ENCODE measurements at regions not wholly inside any gene's neighbourhood (a gene's known extent, or its start where the extent isn't known, plus 50 kb on each side); places are given as distances from the start of the nearest gene placed in this dataset.

DNA sequence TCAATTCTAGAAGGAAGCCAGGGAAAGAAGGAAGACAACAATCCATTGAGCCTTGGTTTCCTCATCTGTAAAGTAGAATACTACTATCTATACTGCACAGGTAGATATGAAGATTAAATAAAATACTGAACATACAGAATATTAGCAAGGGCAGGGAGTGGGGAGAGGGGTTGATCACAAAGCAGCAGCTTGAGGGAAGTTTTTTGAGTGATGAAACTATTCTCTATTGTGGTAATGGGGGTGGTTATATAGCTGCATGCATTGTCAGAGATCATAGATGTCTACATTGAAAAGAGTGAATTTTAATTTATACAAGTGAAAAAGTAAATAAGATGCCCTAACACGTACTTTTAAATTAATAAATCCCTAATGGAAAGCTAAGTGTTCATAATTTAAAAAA, 242.6 kb upstream of the LRTM1 start:
- Histone ChIP-seq H3K4me2 (ENCODE audit: control insufficient read depth, insufficient read depth) (no peak overlapping the region), H3K27me3 (replicated peaks in 1 of 2; ENCODE audit: control insufficient read depth in 2 of 2, insufficient read depth in 2 of 2, low read length in 1 of 2) (0 out of 4 replicates have a peak, but pooled peaks cover 0 to 2% of the 10 kb centered on the region in 2 experiments), H3K4me3 (no peak overlapping the region), H3K79me2 (ENCODE audit: control insufficient read depth, insufficient read depth, low read length) (no peaks in the 10 kb centered on the region), H3K27ac (ENCODE audit: control insufficient read depth, insufficient read depth) (no peak overlapping the region), H3K36me3 (ENCODE audit: control insufficient read depth in 2 of 2, insufficient read depth in 2 of 2, low read length in 1 of 2) (no peaks in the 10 kb centered on the region), H3K9me3 (replicated peaks; ENCODE audit: control insufficient read depth, insufficient read depth, low read length) (no peaks in the 10 kb centered on the region; the same call in 2 of the 3 replicates), H3K4me1 (ENCODE audit: control insufficient read depth, insufficient read depth, low read length) (no peaks in the 10 kb centered on the region), H4K20me1 (ENCODE audit: control insufficient read depth, insufficient read depth) (no peaks in the 10 kb centered on the region), H2AFZ (ENCODE audit: control insufficient read depth, low read depth, low read length) (no peak overlapping the region), H3K9ac (ENCODE audit: control insufficient read depth, insufficient read depth, low read length) (no peak overlapping the region)
- 0% methylated on average over 1 of the region's 1 CpG for WGBS (ENCODE audit: insufficient coverage, insufficient replicate concordance, low lambda C conversion rate, missing lambda C conversion rate)
- DNase-seq (ENCODE audit: low read depth, low spot score), result no peak
- ATAC-seq, result no peak
- ChIA-PET SMC1A (ENCODE audit: uncharacterized antibody, unreplicated experiment) (no interaction called here), POLR2A (no interaction called here), RAD21 (ENCODE audit: unreplicated experiment) (no interaction called here), CTCF (interaction anchor here (1.9 kb wide), 1 partner anchor 11 kb away, joined by 8 read pairs; no protein-coding TSS in a partner anchor)
- in situ Hi-C loops (cut with MboI) (loop anchor here (10.0 kb wide), 1 partner anchor 316 kb away; no protein-coding TSS in a partner anchor), intact Hi-C loops (cut with micrococcal nuclease; ENCODE audit: unreplicated experiment) (no loop called here)
- no peak for TF ChIP-seq CEBPB (IDR thresholded peaks at IDR 0.05; ENCODE audit: borderline replicate concordance in 1 of 2, low read depth in 2 of 2, low read length in 2 of 2)
- no peak for TF ChIP-seq STAT1 (conservative IDR thresholded peaks at IDR 0.05)
- no peak for TF ChIP-seq RELA (IDR thresholded peaks at IDR 0.05; ENCODE audit: borderline replicate concordance, partially characterized antibody)
- no peak for TF ChIP-seq CBFB (IDR thresholded peaks at IDR 0.05; ENCODE audit: low read depth)
- TF ChIP-seq SMC3 (IDR thresholded peaks at IDR 0.05; ENCODE audit: borderline replicate concordance, low read length), result no peak
- TF ChIP-seq MTA2 (IDR thresholded peaks at IDR 0.05; ENCODE audit: low read depth), result no peak
- no peak for TF ChIP-seq EP300 (IDR thresholded peaks at IDR 0.05; ENCODE audit: borderline replicate concordance in 1 of 2, control insufficient read depth in 1 of 2, low read depth in 2 of 2, low read length in 2 of 2)
- BruUV-seq (replicated peaks), result no TSS peak
- no peak for FAIRE-seq

DNA sequence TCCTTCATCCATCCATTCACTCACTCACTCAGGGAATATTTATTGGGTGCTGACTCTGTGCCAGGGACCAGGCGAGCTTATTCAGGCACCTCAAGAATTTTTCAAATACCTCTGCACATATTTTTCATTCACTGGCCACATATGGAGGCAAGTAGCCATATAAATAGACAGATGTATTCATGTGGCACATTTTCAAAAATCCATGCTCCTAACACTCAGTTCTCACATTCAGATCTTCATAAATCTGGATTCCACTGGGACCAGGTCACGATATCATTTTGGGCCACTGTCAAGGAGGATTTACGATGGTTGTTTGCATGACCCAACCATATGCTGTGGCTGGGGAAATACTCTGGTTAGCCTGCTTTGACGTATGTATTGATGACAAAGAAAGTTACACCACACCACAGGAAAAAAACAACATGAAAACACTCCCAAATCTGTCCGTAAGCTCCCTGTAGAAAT, 241.8 kb upstream of the LRTM1 start:
- no peaks in the 10 kb centered on the region for H3K79me2 ChIP-seq (ENCODE audit: control insufficient read depth, insufficient read depth, low read length)
- FAIRE-seq (no peak), DNase-seq (ENCODE audit: low read depth, low spot score) (no peak), ATAC-seq (no peak)
- 38% methylated on average over 5 of the region's 5 CpGs for WGBS (ENCODE audit: insufficient coverage, insufficient replicate concordance, low lambda C conversion rate, missing lambda C conversion rate)
- H3K27me3 ChIP-seq (replicated peaks in 1 of 2; ENCODE audit: control insufficient read depth in 2 of 2, insufficient read depth in 2 of 2, low read length in 1 of 2), result no peaks in the 10 kb centered on the region
- intact Hi-C loops (cut with micrococcal nuclease; ENCODE audit: unreplicated experiment), result no loop called here
- H3K4me1 ChIP-seq (ENCODE audit: control insufficient read depth, insufficient read depth, low read length), result no peaks in the 10 kb centered on the region
- in situ Hi-C loops (cut with MboI), result loop anchor here (10.0 kb wide), 1 partner anchor 315 kb away; no protein-coding TSS in a partner anchor
- H3K36me3 ChIP-seq (ENCODE audit: control insufficient read depth in 2 of 2, insufficient read depth in 2 of 2, low read length in 1 of 2), result no peaks in the 10 kb centered on the region
- no peak overlapping the region for H3K9ac ChIP-seq (ENCODE audit: control insufficient read depth, insufficient read depth, low read length)
- H3K9me3 ChIP-seq (replicated peaks; ENCODE audit: control insufficient read depth, insufficient read depth, low read length), result no peaks in the 10 kb centered on the region; the same call in 2 of the 3 replicates
- H2AFZ ChIP-seq (ENCODE audit: control insufficient read depth, low read depth, low read length), result no peak overlapping the region
- no TSS peak for BruUV-seq (replicated peaks)
- no peaks in the 10 kb centered on the region for H4K20me1 ChIP-seq (ENCODE audit: control insufficient read depth, insufficient read depth)
- no peak for TF ChIP-seq POLR2A (IDR thresholded peaks at IDR 0.05; ENCODE audit: low read depth, low read length)
- TF ChIP-seq NR2C1 (IDR thresholded peaks at IDR 0.05), result no peak
- TF ChIP-seq NRF1 (conservative IDR thresholded peaks at IDR 0.05; ENCODE audit: low read depth, low read length), result no peak
- TF ChIP-seq SPI1 (IDR thresholded peaks at IDR 0.05; ENCODE audit: borderline replicate concordance, insufficient read depth, low read depth, low read length), result no peak
- TF ChIP-seq YBX1 (IDR thresholded peaks at IDR 0.05), result no peak
- no peak for TF ChIP-seq CREM (IDR thresholded peaks at IDR 0.05; ENCODE audit: low read depth)
- H3K27ac ChIP-seq (ENCODE audit: control insufficient read depth, insufficient read depth), result no peak overlapping the region
- no peak overlapping the region for H3K4me3 ChIP-seq
- no peak overlapping the region for H3K4me2 ChIP-seq (ENCODE audit: control insufficient read depth, insufficient read depth)
- ChIA-PET CTCF (interaction anchor here (1.9 kb wide), 1 partner anchor 11 kb away, joined by 8 read pairs; no protein-coding TSS in a partner anchor), SMC1A (ENCODE audit: uncharacterized antibody, unreplicated experiment) (no interaction called here), RAD21 (ENCODE audit: unreplicated experiment) (no interaction called here), POLR2A (no interaction called here)

All from GM12878 (cell line).